ENCODE measurements at regions not wholly inside any gene's neighbourhood (a gene's known extent, or its start where the extent isn't known, plus 50 kb on each side); places are given as distances from the start of the nearest gene placed in this dataset.

- H3K4me3 ChIP-seq (ENCODE audit: low read depth, low read length) = no peak overlapping the region
- TF ChIP-seq CTCF (IDR thresholded peaks at IDR 0.05; ENCODE audit: low read depth, low read length) = no peak
These were observed 85.7 kb downstream of the SUCLG1 start for GRCh38 chr2:84373391-84373790.

GRCh38 chr2:84362541-84362940 lies 96.5 kb downstream of the SUCLG1 start:
- TF ChIP-seq CTCF (IDR thresholded peaks at IDR 0.05; ENCODE audit: low read depth, low read length) = no peak
- no peak overlapping the region for H3K4me3 ChIP-seq (ENCODE audit: low read depth, low read length)

GRCh38 chr2:84338069-84338468 lies 121.0 kb downstream of the SUCLG1 start:
- no peak overlapping the region for H3K4me3 ChIP-seq (ENCODE audit: low read depth, low read length)
- no peak for TF ChIP-seq CTCF (IDR thresholded peaks at IDR 0.05; ENCODE audit: low read depth, low read length)

- H3K4me3 ChIP-seq (ENCODE audit: low read depth, low read length) = no peak overlapping the region
- no peak for TF ChIP-seq CTCF (IDR thresholded peaks at IDR 0.05; ENCODE audit: low read depth, low read length)
These were observed 131.3 kb downstream of the SUCLG1 start for GRCh38 chr2:84327645-84328249.

GRCh38 chr2:84326831-84327432 lies 132.1 kb downstream of the SUCLG1 start:
- no peak for TF ChIP-seq CTCF (IDR thresholded peaks at IDR 0.05; ENCODE audit: low read depth, low read length)

GRCh38 chr2:84323890-84324289 lies 135.2 kb downstream of the SUCLG1 start:
- H3K4me3 ChIP-seq (ENCODE audit: low read depth, low read length) = no peak overlapping the region
- no peak for TF ChIP-seq CTCF (IDR thresholded peaks at IDR 0.05; ENCODE audit: low read depth, low read length)

More at GRCh38 chr2:84326831-84327432, 132.1 kb downstream of the SUCLG1 start:
- H3K4me3 ChIP-seq (ENCODE audit: low read depth, low read length) = no peak overlapping the region

GRCh38 chr2:84320940-84321339 lies 138.1 kb downstream of the SUCLG1 start:
- H3K4me3 ChIP-seq (ENCODE audit: low read depth, low read length) = no peak overlapping the region
- no peak for TF ChIP-seq CTCF (IDR thresholded peaks at IDR 0.05; ENCODE audit: low read depth, low read length)
